Nephron (organoid): ENCODE measurements at regions not wholly inside any gene's neighbourhood (a gene's known extent, or its start where the extent isn't known, plus 50 kb on each side); places are given as distances from the start of the nearest gene placed in this dataset.

Source experiments
- H3K27ac Mint-ChIP-seq, 3 experiments: 2 replicates each; pipeline ENCODE4 v1.8.0; 2020; ENCODE audit warnings: mixed read lengths in 3 of 3, mild to moderate bottlenecking in 2 of 3, moderate library complexity in 1 of 3
- H3K27me3 Mint-ChIP-seq: 2 replicates; pipeline ENCODE4 v1.8.0; 2021; ENCODE audit warnings: low read depth, mild to moderate bottlenecking, moderate library complexity, mixed read lengths
- H3K36me3 Mint-ChIP-seq: 2 replicates; pipeline ENCODE4 v1.8.0; 2020; ENCODE audit warnings: low read depth, mixed read lengths
- H3K4me1 Mint-ChIP-seq: 2 replicates; pipeline ENCODE4 v1.8.0; 2020; ENCODE audit warnings: mixed read lengths
- H3K4me3 Mint-ChIP-seq, 3 experiments: 2 replicates each; pipeline ENCODE4 v1.8.0; 2020; ENCODE audit warnings: mild to moderate bottlenecking in 3 of 3, mixed read lengths in 3 of 3, moderate library complexity in 2 of 3
- H3K9me3 Mint-ChIP-seq: 2 replicates; pipeline ENCODE4 v1.8.0; 2020; ENCODE audit warnings: mixed read lengths
- TF ChIP-seq, protein P1 (sequence below), 3 experiments: fragments of 200-600 bp; sonication (generic); IDR thresholded peaks; one replicate each; pipeline ENCODE4 v1.5.0; 2021; ENCODE audit warnings: antibody characterized with exemption in 3 of 3; ENCODE audit not compliant: unreplicated experiment in 3 of 3

DNA sequence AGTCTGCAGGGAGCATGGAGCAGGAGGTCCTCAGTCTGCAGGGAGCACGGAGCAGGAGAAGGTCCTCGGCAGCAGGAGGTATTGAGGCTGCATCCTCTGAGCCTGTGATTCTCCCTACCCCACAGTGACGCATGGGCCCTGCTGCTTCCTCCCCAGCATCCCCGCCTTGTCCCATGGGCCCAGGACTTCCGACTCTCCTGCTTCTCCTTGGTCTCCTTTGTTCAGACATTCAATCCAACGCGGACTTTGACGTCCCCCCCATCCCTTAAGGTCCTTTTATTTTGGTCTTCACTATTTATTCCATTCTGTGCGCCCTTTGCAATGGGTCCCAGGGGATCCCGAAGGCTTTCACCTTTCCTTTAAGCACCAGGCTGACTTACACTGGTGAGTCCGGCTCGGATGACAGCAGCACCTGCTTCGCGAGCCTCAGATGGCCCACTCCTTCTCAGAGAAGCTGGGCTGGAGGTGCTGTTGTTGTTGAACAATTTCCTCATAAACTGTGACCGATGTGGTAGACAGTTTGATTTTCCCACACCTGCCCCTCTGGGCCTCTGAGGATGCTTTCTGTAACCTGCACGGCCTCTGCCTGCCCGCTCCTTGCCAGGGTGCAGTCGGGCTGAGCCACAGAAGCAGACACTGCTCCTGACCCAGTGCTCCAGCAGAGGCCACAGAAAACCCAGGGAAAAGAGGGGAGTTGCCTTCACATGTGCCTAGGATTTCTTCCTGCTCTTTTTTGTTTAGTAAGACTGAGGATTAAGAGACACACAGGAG, 407.2 kb upstream of the SHH start:
- peaks cover 9% of the 10 kb centered on the region for H3K27me3 Mint-ChIP-seq
- no peaks in the 10 kb centered on the region for H3K4me1 Mint-ChIP-seq
- H3K4me3 Mint-ChIP-seq: no peak overlapping the region
- TF ChIP-seq, protein P1, sequence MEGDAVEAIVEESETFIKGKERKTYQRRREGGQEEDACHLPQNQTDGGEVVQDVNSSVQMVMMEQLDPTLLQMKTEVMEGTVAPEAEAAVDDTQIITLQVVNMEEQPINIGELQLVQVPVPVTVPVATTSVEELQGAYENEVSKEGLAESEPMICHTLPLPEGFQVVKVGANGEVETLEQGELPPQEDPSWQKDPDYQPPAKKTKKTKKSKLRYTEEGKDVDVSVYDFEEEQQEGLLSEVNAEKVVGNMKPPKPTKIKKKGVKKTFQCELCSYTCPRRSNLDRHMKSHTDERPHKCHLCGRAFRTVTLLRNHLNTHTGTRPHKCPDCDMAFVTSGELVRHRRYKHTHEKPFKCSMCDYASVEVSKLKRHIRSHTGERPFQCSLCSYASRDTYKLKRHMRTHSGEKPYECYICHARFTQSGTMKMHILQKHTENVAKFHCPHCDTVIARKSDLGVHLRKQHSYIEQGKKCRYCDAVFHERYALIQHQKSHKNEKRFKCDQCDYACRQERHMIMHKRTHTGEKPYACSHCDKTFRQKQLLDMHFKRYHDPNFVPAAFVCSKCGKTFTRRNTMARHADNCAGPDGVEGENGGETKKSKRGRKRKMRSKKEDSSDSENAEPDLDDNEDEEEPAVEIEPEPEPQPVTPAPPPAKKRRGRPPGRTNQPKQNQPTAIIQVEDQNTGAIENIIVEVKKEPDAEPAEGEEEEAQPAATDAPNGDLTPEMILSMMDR (IDR thresholded peaks at IDR 0.05; ENCODE audit: unreplicated experiment in 3 of 3): no peak
- H3K36me3 Mint-ChIP-seq: no peaks in the 10 kb centered on the region
- H3K9me3 Mint-ChIP-seq: no peaks in the 10 kb centered on the region
- H3K27ac Mint-ChIP-seq: no peak overlapping the region

DNA sequence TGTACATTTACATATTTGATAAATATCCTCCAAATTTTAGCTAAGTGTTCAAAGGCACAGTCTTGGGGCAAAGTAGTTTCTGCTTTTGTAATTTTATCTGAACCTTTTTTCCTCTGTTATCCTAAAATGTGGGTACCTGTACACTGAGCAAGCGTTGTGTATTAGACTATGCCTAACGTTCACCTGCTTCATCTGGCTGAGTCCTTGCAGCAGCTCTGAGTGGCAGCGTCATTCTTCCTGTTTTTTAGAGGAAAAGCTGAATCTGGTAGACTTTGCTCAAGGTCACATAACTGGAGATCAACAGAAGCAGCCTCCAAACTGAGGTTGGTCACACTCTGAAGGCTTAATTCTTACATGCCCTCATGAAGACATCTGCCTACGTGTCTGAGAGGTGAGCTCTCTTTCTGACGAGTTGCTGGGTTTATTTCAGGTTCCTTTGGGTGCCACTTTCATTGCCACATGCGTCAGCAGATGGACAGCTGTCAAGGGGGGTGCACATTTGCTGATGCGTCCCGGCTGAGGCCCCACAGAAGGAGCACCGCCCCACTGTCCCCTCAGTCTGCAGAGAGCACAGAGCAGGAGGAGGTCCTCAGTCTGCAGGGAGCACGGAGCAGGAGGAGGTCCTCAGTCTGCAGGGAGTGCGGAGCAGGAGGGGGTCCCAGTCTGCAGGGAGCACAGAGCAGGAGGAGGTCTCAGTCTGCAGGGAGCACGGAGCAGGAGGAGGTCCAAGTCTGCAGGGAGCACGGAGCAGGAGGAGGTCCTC, 406.5 kb upstream of the SHH start:
- H3K36me3 Mint-ChIP-seq: no peaks in the 10 kb centered on the region
- peaks cover 9% of the 10 kb centered on the region for H3K27me3 Mint-ChIP-seq
- no peak overlapping the region for H3K4me3 Mint-ChIP-seq
- TF ChIP-seq, protein P1 (IDR thresholded peaks at IDR 0.05; ENCODE audit: unreplicated experiment in 3 of 3): no peak
- no peaks in the 10 kb centered on the region for H3K9me3 Mint-ChIP-seq
- no peaks in the 10 kb centered on the region for H3K4me1 Mint-ChIP-seq
- no peak overlapping the region for H3K27ac Mint-ChIP-seq

GRCh38 chr7:156217803-156218202, 405.5 kb upstream of the SHH start:
- Mint-ChIP-seq H3K4me3 (no peak overlapping the region), H3K4me1 (no peaks in the 10 kb centered on the region), H3K9me3 (no peaks in the 10 kb centered on the region), H3K27me3 (peaks cover 9% of the 10 kb centered on the region), H3K36me3 (no peaks in the 10 kb centered on the region), H3K27ac (no peak overlapping the region)
- TF ChIP-seq, protein P1 (IDR thresholded peaks at IDR 0.05; ENCODE audit: unreplicated experiment in 3 of 3): no peak

GRCh38 chr7:156209087-156209486, 396.8 kb upstream of the SHH start:
- Mint-ChIP-seq H3K27ac (no peak overlapping the region), H3K36me3 (no peaks in the 10 kb centered on the region), H3K27me3 (peaks cover 5% of the 10 kb centered on the region), H3K4me3 (no peak overlapping the region), H3K4me1 (no peaks in the 10 kb centered on the region), H3K9me3 (no peaks in the 10 kb centered on the region)
- TF ChIP-seq, protein P1 (IDR thresholded peaks at IDR 0.05; ENCODE audit: unreplicated experiment in 3 of 3): no peak

GRCh38 chr7:156207306-156207705, 395.0 kb upstream of the SHH start:
- H3K27ac Mint-ChIP-seq: no peak overlapping the region
- H3K36me3 Mint-ChIP-seq: no peaks in the 10 kb centered on the region
- peaks cover 7% of the 10 kb centered on the region for H3K27me3 Mint-ChIP-seq
- no peak overlapping the region for H3K4me3 Mint-ChIP-seq
- TF ChIP-seq, protein P1 (IDR thresholded peaks at IDR 0.05; ENCODE audit: unreplicated experiment in 3 of 3): no peak
- no peaks in the 10 kb centered on the region for H3K4me1 Mint-ChIP-seq
- H3K9me3 Mint-ChIP-seq: no peaks in the 10 kb centered on the region
